ENCODE measurements at regions not wholly inside any gene's neighbourhood (a gene's known extent, or its start where the extent isn't known, plus 50 kb on each side); places are given as distances from the start of the nearest gene placed in this dataset.
A peak's percentile ranks its signal among the peaks of the same experiment; 100 is the strongest.

GRCh38 chr3:182711261-182711683, 82.0 kb upstream of the ATP11B start:
- TF ChIP-seq CTCF (conservative IDR thresholded peaks at IDR 0.05) = no peak
- TF ChIP-seq ZFX (IDR thresholded peaks at IDR 0.05) = no peak
- no peak overlapping the region for H3K27ac ChIP-seq

GRCh38 chr3:182711853-182712252, 81.5 kb upstream of the ATP11B start:
- TF ChIP-seq CTCF (conservative IDR thresholded peaks at IDR 0.05) (no peak), ZFX (IDR thresholded peaks at IDR 0.05) (no peak)
- H3K27ac ChIP-seq = no peak overlapping the region

GRCh38 chr3:182713111-182713510, 80.2 kb upstream of the ATP11B start:
- H3K27ac ChIP-seq = no peak overlapping the region
- TF ChIP-seq CTCF (conservative IDR thresholded peaks at IDR 0.05) (no peak), ZFX (IDR thresholded peaks at IDR 0.05) (no peak)

GRCh38 chr3:182713743-182714517, 79.4 kb upstream of the ATP11B start:
- no peak overlapping the region for H3K27ac ChIP-seq
- TF ChIP-seq CTCF (conservative IDR thresholded peaks at IDR 0.05) = peak; percentile 83
- TF ChIP-seq ZFX (IDR thresholded peaks at IDR 0.05) = no peak

GRCh38 chr3:182715006-182715405, 78.3 kb upstream of the ATP11B start:
- no peak for TF ChIP-seq ZFX (IDR thresholded peaks at IDR 0.05)
- TF ChIP-seq CTCF (conservative IDR thresholded peaks at IDR 0.05) = no peak
- no peak overlapping the region for H3K27ac ChIP-seq

- H3K27ac ChIP-seq = no peak overlapping the region
- no peak for TF ChIP-seq CTCF (conservative IDR thresholded peaks at IDR 0.05)
- no peak for TF ChIP-seq ZFX (IDR thresholded peaks at IDR 0.05)
Observed at GRCh38 chr3:182716114-182716688, 77.1 kb upstream of the ATP11B start.

GRCh38 chr3:182717216-182717615, 76.1 kb upstream of the ATP11B start:
- TF ChIP-seq CTCF (conservative IDR thresholded peaks at IDR 0.05) (no peak), ZFX (IDR thresholded peaks at IDR 0.05) (no peak)
- no peak overlapping the region for H3K27ac ChIP-seq

All from C4-2B (cell line).